ENCODE measurements at regions not wholly inside any gene's neighbourhood (a gene's known extent, or its start where the extent isn't known, plus 50 kb on each side); places are given as distances from the start of the nearest gene placed in this dataset.

GRCh38 chr9:107852891-107853290 is 363.3 kb upstream of the KLF4 start:
- H3K4me3 ChIP-seq (ENCODE audit: low read length): no peak overlapping the region
- no peak for TF ChIP-seq CTCF (conservative IDR thresholded peaks at IDR 0.05; ENCODE audit: low read length)
- DNase-seq (ENCODE audit: low read depth): no peak

DNA sequence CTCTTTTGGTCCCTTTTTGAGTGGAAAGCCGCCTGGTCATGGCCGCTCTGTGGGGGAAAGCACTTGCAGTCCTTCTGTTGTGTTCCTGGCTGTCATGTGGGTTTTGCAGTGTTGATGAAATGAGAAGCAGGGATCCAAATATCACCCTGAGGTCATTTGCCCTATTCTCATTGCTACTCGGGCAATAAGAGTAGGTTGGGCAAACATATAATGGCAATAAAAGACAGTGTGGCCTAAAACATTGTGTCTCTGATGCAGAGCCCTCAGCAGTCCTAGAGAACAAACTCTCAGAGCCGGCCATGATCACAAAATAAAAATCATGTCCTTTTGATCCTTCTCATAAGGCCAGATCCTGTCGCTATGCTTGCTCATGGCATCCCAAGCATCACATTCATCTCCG is 361.1 kb upstream of the KLF4 start:
- no peak for TF ChIP-seq CTCF (conservative IDR thresholded peaks at IDR 0.05; ENCODE audit: low read length)
- no peak for DNase-seq (ENCODE audit: low read depth)
- H3K4me3 ChIP-seq (ENCODE audit: low read length): no peak overlapping the region

DNA sequence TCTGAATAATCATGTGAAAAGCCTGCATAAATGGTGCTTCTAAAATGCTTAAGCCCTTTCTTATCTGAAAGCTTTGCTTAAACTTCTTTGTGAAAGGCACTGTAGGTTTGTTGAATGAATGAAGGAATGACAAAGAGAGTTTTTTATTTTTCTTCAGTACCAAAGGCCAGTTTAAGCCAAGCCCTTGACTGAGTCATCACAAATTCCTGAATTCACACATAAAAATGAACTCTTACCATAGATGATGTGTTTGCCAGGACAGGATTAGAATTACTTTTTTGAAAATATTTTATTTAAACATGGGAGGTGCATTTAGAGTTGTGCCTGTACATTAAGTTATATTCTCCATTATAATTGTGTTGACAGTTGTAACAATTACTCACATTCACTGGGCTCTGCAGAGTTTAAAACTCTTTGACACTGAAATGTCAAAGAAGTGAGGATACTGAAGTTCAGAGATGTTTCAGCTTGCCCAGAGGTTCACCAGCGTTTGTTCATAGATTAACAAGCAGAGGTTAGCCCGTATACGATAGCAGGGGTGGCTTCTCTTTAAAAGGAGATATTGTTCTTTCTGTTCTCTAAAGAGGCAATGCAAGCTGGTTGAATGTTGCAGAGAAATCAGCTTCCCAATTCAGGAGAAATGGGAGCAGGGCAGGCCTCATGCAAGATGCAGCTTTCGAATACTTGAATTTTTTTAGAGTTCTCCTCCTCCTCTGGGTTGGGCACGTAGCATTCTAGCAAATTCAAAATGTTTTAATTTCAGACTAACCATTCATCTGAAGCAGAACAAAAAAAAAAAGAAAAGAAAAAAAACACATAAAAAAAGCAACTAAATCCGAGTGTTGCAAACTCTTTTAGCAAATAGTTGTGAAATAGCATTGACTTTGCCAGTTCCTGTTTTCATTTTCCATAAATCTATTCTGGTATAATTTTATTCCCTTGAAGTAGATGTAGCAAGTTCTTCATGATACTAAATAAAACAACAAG is 358.7 kb upstream of the KLF4 start:
- DNase-seq (ENCODE audit: low read depth): peak; percentile 56
- no peak overlapping the region for H3K4me3 ChIP-seq (ENCODE audit: low read length)
- TF ChIP-seq CTCF (conservative IDR thresholded peaks at IDR 0.05; ENCODE audit: low read length): no peak

DNA sequence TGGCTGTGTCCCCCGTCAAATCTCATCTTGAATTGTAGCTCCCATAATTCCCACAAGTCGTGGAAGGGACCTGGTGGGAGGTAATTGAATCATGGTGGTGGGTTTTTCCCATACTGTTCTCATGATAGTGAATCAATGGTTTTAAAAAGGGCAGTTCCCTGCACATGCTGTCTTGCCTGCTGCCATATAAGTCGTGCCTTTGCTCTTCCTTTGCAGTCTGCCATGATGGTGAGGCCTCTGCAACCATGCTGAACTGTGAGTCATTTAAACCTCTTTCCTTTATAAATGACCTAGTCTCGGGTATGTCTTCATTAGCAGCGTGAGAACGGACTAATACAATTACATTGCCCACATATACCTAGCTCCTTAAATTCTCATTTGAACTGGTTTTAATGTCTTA is 353.0 kb upstream of the KLF4 start:
- no peak for DNase-seq (ENCODE audit: low read depth)
- no peak overlapping the region for H3K4me3 ChIP-seq (ENCODE audit: low read length)
- TF ChIP-seq CTCF (conservative IDR thresholded peaks at IDR 0.05; ENCODE audit: low read length): no peak

GRCh38 chr9:107841076-107841475 is 351.5 kb upstream of the KLF4 start:
- H3K4me3 ChIP-seq (ENCODE audit: low read length): no peak overlapping the region
- DNase-seq (ENCODE audit: low read depth): no peak
- no peak for TF ChIP-seq CTCF (conservative IDR thresholded peaks at IDR 0.05; ENCODE audit: low read length)

GRCh38 chr9:107839371-107839770 is 349.8 kb upstream of the KLF4 start:
- no peak for TF ChIP-seq CTCF (conservative IDR thresholded peaks at IDR 0.05; ENCODE audit: low read length)
- no peak for DNase-seq (ENCODE audit: low read depth)
- H3K4me3 ChIP-seq (ENCODE audit: low read length): no peak overlapping the region

DNA sequence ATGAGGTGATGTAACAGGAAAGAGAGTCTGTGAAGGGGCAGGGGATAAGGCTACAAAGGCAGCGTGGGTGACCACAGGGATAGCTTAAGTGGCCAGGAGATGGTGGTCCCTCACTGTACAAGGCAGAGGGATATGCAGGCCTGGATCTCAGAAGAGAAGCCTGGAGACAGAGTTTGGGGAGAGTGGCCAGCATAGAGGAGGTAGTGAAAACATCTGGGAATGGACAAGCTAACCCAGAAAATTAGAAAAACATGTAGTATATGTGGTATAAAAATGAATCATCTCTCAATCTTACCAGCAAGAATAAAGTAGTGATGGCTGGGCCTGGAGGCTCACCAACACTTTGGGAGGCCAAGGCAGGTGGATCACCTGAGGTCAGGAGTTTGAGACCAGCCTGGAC is 349.2 kb upstream of the KLF4 start:
- DNase-seq (ENCODE audit: low read depth): peak; percentile 9
- TF ChIP-seq CTCF (conservative IDR thresholded peaks at IDR 0.05; ENCODE audit: low read length): no peak
- no peak overlapping the region for H3K4me3 ChIP-seq (ENCODE audit: low read length)

Measured in AG10803 (cell line).